ENCODE measurements at regions not wholly inside any gene's neighbourhood (a gene's known extent, or its start where the extent isn't known, plus 50 kb on each side); places are given as distances from the start of the nearest gene placed in this dataset.

DNA sequence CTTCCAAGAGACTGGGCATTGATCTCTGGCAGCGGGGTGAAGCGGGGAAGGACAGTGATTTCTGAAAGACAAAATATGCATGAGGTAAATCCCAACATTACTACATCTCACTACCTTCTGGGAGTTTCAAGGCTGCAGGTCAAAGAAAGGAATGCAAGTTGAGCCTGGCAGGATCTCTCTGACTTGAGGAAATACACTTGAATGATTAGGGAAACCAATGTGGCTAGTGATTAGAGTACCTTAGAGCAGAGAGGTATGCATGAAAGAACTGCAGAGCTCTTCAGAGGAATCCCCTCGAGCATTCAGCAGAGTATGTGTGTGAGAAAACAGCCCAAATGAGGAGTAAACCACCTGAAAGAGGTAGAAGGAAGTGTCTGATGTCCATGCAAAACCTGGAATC, 2874.1 kb upstream of the PCDH20 start:
- WGBS, 2 donors = 70 to 75% methylated on average over 3 of the region's 3 CpGs
- H3K4me3 ChIP-seq = no peak overlapping the region
- no peak for TF ChIP-seq POLR2A (IDR thresholded peaks at IDR 0.05)
- TF ChIP-seq, protein P1, sequence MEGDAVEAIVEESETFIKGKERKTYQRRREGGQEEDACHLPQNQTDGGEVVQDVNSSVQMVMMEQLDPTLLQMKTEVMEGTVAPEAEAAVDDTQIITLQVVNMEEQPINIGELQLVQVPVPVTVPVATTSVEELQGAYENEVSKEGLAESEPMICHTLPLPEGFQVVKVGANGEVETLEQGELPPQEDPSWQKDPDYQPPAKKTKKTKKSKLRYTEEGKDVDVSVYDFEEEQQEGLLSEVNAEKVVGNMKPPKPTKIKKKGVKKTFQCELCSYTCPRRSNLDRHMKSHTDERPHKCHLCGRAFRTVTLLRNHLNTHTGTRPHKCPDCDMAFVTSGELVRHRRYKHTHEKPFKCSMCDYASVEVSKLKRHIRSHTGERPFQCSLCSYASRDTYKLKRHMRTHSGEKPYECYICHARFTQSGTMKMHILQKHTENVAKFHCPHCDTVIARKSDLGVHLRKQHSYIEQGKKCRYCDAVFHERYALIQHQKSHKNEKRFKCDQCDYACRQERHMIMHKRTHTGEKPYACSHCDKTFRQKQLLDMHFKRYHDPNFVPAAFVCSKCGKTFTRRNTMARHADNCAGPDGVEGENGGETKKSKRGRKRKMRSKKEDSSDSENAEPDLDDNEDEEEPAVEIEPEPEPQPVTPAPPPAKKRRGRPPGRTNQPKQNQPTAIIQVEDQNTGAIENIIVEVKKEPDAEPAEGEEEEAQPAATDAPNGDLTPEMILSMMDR (IDR thresholded peaks at IDR 0.05) = no peak

GRCh38 chr13:64283926-64284325, 2868.3 kb upstream of the PCDH20 start:
- Histone ChIP-seq H3K4me3 (no peak overlapping the region), H3K27ac (no peak overlapping the region), H3K36me3 (no peaks in the 10 kb centered on the region), H3K27me3 (no peaks in the 10 kb centered on the region), H3K4me1 (no peaks in the 10 kb centered on the region), H3K9me3 (peaks cover 0 to 8% (median 4%) of the 10 kb centered on the region in 3 donors)
- 88 to 89% methylated on average over 2 of the region's 2 CpGs for WGBS, 2 donors
- intact Hi-C loops (cut with DNase I) = no loop called here
- TF ChIP-seq, protein P1 (IDR thresholded peaks at IDR 0.05) = no peak
- no peak for TF ChIP-seq POLR2A (IDR thresholded peaks at IDR 0.05)
- DNase-seq = no peak

More for the DNA sequence above, 2874.1 kb upstream of the PCDH20 start:
- Histone ChIP-seq H3K9me3 (peaks cover 0 to 8% (median 4%) of the 10 kb centered on the region in 3 donors), H3K4me1 (no peaks in the 10 kb centered on the region), H3K27ac (no peak overlapping the region), H3K36me3 (no peaks in the 10 kb centered on the region), H3K27me3 (no peaks in the 10 kb centered on the region)
- no peak for DNase-seq
- intact Hi-C loops (cut with DNase I) = no loop called here

- intact Hi-C loops (cut with DNase I) = no loop called here
- no peak for TF ChIP-seq POLR2A (IDR thresholded peaks at IDR 0.05)
- TF ChIP-seq, protein P1 (IDR thresholded peaks at IDR 0.05) = no peak
- Histone ChIP-seq H3K27ac (no peak overlapping the region), H3K36me3 (no peaks in the 10 kb centered on the region), H3K27me3 (no peaks in the 10 kb centered on the region), H3K4me1 (no peaks in the 10 kb centered on the region), H3K9me3 (peaks cover 0 to 6% (median 0%) of the 10 kb centered on the region in 3 donors), H3K4me3 (no peak overlapping the region)
- WGBS, 2 donors = 48 to 56% methylated on average over 5 of the region's 5 CpGs
- no peak for DNase-seq
Measured at GRCh38 chr13:64278493-64278892, 2862.8 kb upstream of the PCDH20 start.

DNA sequence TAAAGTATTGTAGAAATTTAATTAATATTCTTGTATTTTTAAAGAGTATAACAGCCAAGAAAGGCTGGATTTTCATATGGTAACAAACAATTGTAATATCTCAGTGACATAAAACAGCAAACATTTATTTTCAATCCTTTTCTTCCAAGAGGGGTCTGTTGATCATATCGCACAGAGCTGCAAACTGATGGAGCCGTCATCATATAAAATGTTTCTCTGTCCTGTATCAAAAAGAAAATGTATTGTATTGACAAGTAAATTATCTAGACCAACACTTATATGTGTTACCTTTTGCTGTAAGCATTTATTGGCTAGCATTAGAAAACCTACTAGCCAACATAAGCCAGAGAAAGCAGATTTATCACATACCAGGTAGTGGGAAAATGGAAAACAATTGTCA, 2861.4 kb upstream of the PCDH20 start:
- H3K36me3 ChIP-seq = no peaks in the 10 kb centered on the region
- H3K9me3 ChIP-seq = peaks cover 0 to 6% (median 0%) of the 10 kb centered on the region in 3 donors
- no peak overlapping the region for H3K27ac ChIP-seq
- no peak overlapping the region for H3K4me3 ChIP-seq
- WGBS, 2 donors = 80 to 90% methylated on average over 2 of the region's 2 CpGs
- DNase-seq = no peak
- no peak for TF ChIP-seq POLR2A (IDR thresholded peaks at IDR 0.05)
- TF ChIP-seq, protein P1 (IDR thresholded peaks at IDR 0.05) = no peak
- no peaks in the 10 kb centered on the region for H3K27me3 ChIP-seq
- intact Hi-C loops (cut with DNase I) = no loop called here
- H3K4me1 ChIP-seq = no peaks in the 10 kb centered on the region

- no peak for DNase-seq
- H3K27ac ChIP-seq = no peak overlapping the region
- H3K4me1 ChIP-seq = no peaks in the 10 kb centered on the region
- intact Hi-C loops (cut with DNase I) = no loop called here
- H3K4me3 ChIP-seq = no peak overlapping the region
- no peaks in the 10 kb centered on the region for H3K36me3 ChIP-seq
- WGBS, 2 donors = 38 to 45% methylated on average over 2 of the region's 2 CpGs
- no peak for TF ChIP-seq POLR2A (IDR thresholded peaks at IDR 0.05)
- TF ChIP-seq, protein P1 (IDR thresholded peaks at IDR 0.05) = no peak
- H3K27me3 ChIP-seq = no peaks in the 10 kb centered on the region
- peaks cover 0 to 6% (median 0%) of the 10 kb centered on the region in 3 donors for H3K9me3 ChIP-seq
Measured at GRCh38 chr13:64276232-64276631, 2860.6 kb upstream of the PCDH20 start.
